ENCODE measurements at regions not wholly inside any gene's neighbourhood (a gene's known extent, or its start where the extent isn't known, plus 50 kb on each side); places are given as distances from the start of the nearest gene placed in this dataset.

GRCh38 chr2:56502616-56503015 is 318.8 kb downstream of the CCDC85A start:
- no peaks in the 10 kb centered on the region for H3K27me3 ChIP-seq (replicated peaks; ENCODE audit: insufficient read depth)
- no peaks in the 10 kb centered on the region for H3K36me3 ChIP-seq
- no peaks in the 10 kb centered on the region for H3K9me3 ChIP-seq
- no peaks in the 10 kb centered on the region for H3K4me1 ChIP-seq (replicated peaks)
- no peak for TF ChIP-seq CTCF (IDR thresholded peaks at IDR 0.05)
- no peak for TF ChIP-seq POLR2A (IDR thresholded peaks at IDR 0.05)
- TF ChIP-seq POLR2AphosphoS5 (IDR thresholded peaks at IDR 0.05) = no peak
- no peak for DNase-seq (ENCODE audit: low spot score)
- intact Hi-C loops (cut with DNase I) = no loop called here
- H3K4me3 ChIP-seq = no peak overlapping the region
- 99% methylated on average over 2 of the region's 2 CpGs for WGBS
- no peak overlapping the region for H3K27ac ChIP-seq

GRCh38 chr2:56505885-56506284 is 322.1 kb downstream of the CCDC85A start:
- intact Hi-C loops (cut with DNase I) = no loop called here
- TF ChIP-seq CTCF (IDR thresholded peaks at IDR 0.05) = no peak
- no peak for TF ChIP-seq POLR2AphosphoS5 (IDR thresholded peaks at IDR 0.05)
- no peak for TF ChIP-seq POLR2A (IDR thresholded peaks at IDR 0.05)
- no peak overlapping the region for H3K27ac ChIP-seq
- 71% methylated on average over 3 of the region's 3 CpGs for WGBS
- DNase-seq (ENCODE audit: low spot score) = no peak
- no peak overlapping the region for H3K4me3 ChIP-seq
- no peaks in the 10 kb centered on the region for H3K9me3 ChIP-seq
- no peaks in the 10 kb centered on the region for H3K4me1 ChIP-seq (replicated peaks)
- no peaks in the 10 kb centered on the region for H3K36me3 ChIP-seq
- H3K27me3 ChIP-seq (replicated peaks; ENCODE audit: insufficient read depth) = no peaks in the 10 kb centered on the region

GRCh38 chr2:56508662-56509061 is 324.9 kb downstream of the CCDC85A start:
- Histone ChIP-seq H3K9me3 (no peaks in the 10 kb centered on the region), H3K4me1 (replicated peaks) (no peaks in the 10 kb centered on the region), H3K36me3 (no peaks in the 10 kb centered on the region), H3K27me3 (replicated peaks; ENCODE audit: insufficient read depth) (no peaks in the 10 kb centered on the region), H3K27ac (no peak overlapping the region), H3K4me3 (no peak overlapping the region)
- 80% methylated on average over 2 of the region's 2 CpGs for WGBS
- TF ChIP-seq CTCF (IDR thresholded peaks at IDR 0.05) = no peak
- no peak for TF ChIP-seq POLR2AphosphoS5 (IDR thresholded peaks at IDR 0.05)
- no peak for TF ChIP-seq POLR2A (IDR thresholded peaks at IDR 0.05)
- DNase-seq (ENCODE audit: low spot score) = no peak
- intact Hi-C loops (cut with DNase I) = no loop called here

GRCh38 chr2:56510610-56511009 is 326.8 kb downstream of the CCDC85A start:
- TF ChIP-seq CTCF (IDR thresholded peaks at IDR 0.05) (no peak), POLR2AphosphoS5 (IDR thresholded peaks at IDR 0.05) (no peak), POLR2A (IDR thresholded peaks at IDR 0.05) (no peak)
- Histone ChIP-seq H3K27ac (no peak overlapping the region), H3K36me3 (no peaks in the 10 kb centered on the region), H3K9me3 (no peaks in the 10 kb centered on the region), H3K4me1 (replicated peaks) (no peaks in the 10 kb centered on the region), H3K27me3 (replicated peaks; ENCODE audit: insufficient read depth) (no peaks in the 10 kb centered on the region), H3K4me3 (no peak overlapping the region)
- WGBS = 85% methylated on average over 2 of the region's 2 CpGs
- intact Hi-C loops (cut with DNase I) = no loop called here
- DNase-seq (ENCODE audit: low spot score) = no peak

GRCh38 chr2:56515399-56515798 is 331.6 kb downstream of the CCDC85A start:
- intact Hi-C loops (cut with DNase I) = no loop called here

More at GRCh38 chr2:56515399-56515798, 331.6 kb downstream of the CCDC85A start:
- DNase-seq (ENCODE audit: low spot score) = no peak
- Histone ChIP-seq H3K27ac (no peak overlapping the region), H3K27me3 (replicated peaks; ENCODE audit: insufficient read depth) (no peaks in the 10 kb centered on the region), H3K4me3 (no peak overlapping the region), H3K4me1 (replicated peaks) (no peaks in the 10 kb centered on the region), H3K9me3 (no peaks in the 10 kb centered on the region), H3K36me3 (no peaks in the 10 kb centered on the region)
- no peak for TF ChIP-seq POLR2A (IDR thresholded peaks at IDR 0.05)
- TF ChIP-seq CTCF (IDR thresholded peaks at IDR 0.05) = no peak
- TF ChIP-seq POLR2AphosphoS5 (IDR thresholded peaks at IDR 0.05) = no peak
